ENCODE measurements at regions not wholly inside any gene's neighbourhood (a gene's known extent, or its start where the extent isn't known, plus 50 kb on each side); places are given as distances from the start of the nearest gene placed in this dataset.
A peak's percentile ranks its signal among the peaks of the same experiment; 100 is the strongest.

- H3K27ac ChIP-seq = no peak overlapping the region
- TF ChIP-seq ZFX (IDR thresholded peaks at IDR 0.05) (no peak), CTCF (conservative IDR thresholded peaks at IDR 0.05) (no peak)
These were observed 52.0 kb upstream of the KCNIP1 start for GRCh38 chr5:170451747-170452365.

- H3K27ac ChIP-seq = peak overlapping the region; percentile 0; the same call in 1 of the 2 replicates
- TF ChIP-seq CTCF (conservative IDR thresholded peaks at IDR 0.05) = no peak
- no peak for TF ChIP-seq ZFX (IDR thresholded peaks at IDR 0.05)
These were observed 53.7 kb upstream of the KCNIP1 start for GRCh38 chr5:170450061-170450669.

GRCh38 chr5:170449232-170449631 is 54.6 kb upstream of the KCNIP1 start:
- no peak for TF ChIP-seq ZFX (IDR thresholded peaks at IDR 0.05)
- no peak for TF ChIP-seq CTCF (conservative IDR thresholded peaks at IDR 0.05)
- H3K27ac ChIP-seq = no peak overlapping the region

GRCh38 chr5:170448221-170448620 is 55.6 kb upstream of the KCNIP1 start:
- TF ChIP-seq CTCF (conservative IDR thresholded peaks at IDR 0.05) (no peak), ZFX (IDR thresholded peaks at IDR 0.05) (no peak)
- no peak overlapping the region for H3K27ac ChIP-seq

GRCh38 chr5:170446365-170446764 is 57.2 kb upstream of the KCNMB1 start:
- H3K27ac ChIP-seq = no peak overlapping the region
- TF ChIP-seq ZFX (IDR thresholded peaks at IDR 0.05) (no peak), CTCF (conservative IDR thresholded peaks at IDR 0.05) (no peak)

- no peak overlapping the region for H3K27ac ChIP-seq
- TF ChIP-seq ZFX (IDR thresholded peaks at IDR 0.05) (no peak), CTCF (conservative IDR thresholded peaks at IDR 0.05) (no peak)
These were observed 56.8 kb upstream of the KCNMB1 start for GRCh38 chr5:170445936-170446335.

GRCh38 chr5:170444969-170445505 is 55.9 kb upstream of the KCNMB1 start:
- H3K27ac ChIP-seq = no peak overlapping the region
- no peak for TF ChIP-seq CTCF (conservative IDR thresholded peaks at IDR 0.05)
- TF ChIP-seq ZFX (IDR thresholded peaks at IDR 0.05) = no peak

Data from C4-2B (cell line).